ENCODE measurements at regions not wholly inside any gene's neighbourhood (a gene's known extent, or its start where the extent isn't known, plus 50 kb on each side); places are given as distances from the start of the nearest gene placed in this dataset.

- Mint-ChIP-seq H3K27ac (no peak overlapping the region), H3K36me3 (no peaks in the 10 kb centered on the region), H3K9me3 (peaks cover 5 to 27% (median 14%) of the 10 kb centered on the region in 8 donors), H3K4me1 (no peaks in the 10 kb centered on the region), H3K27me3 (no peaks in the 10 kb centered on the region), H3K4me3 (no peak overlapping the region)
- Histone ChIP-seq H3K27ac (ENCODE audit: low read depth, low read length) (no peak overlapping the region), H3K4me1 (ENCODE audit: insufficient read depth, low read length) (no peaks in the 10 kb centered on the region), H3K27me3 (ENCODE audit: insufficient read depth, low read length) (no peaks in the 10 kb centered on the region), H3K4me3 (ENCODE audit: low read length in 2 of 2) (no peak overlapping the region), H3K36me3 (ENCODE audit: insufficient read depth, low read length) (no peaks in the 10 kb centered on the region), H3K9me3 (ENCODE audit: control insufficient read depth in 1 of 2, low read length in 2 of 2) (no peaks in the 10 kb centered on the region)
- POLR2A ChIA-PET (ENCODE audit: partially characterized antibody): no interaction called here
- intact Hi-C loops (cut with micrococcal nuclease): no loop called here
- CTCF ChIA-PET (ENCODE audit: partially characterized antibody): no interaction called here
- no peak for DNase-seq
Observed at GRCh38 chr18:30081122-30081521, 961.4 kb downstream of the DSC3 start.

- peak overlapping the region in 1 of 7 donors; percentile 44 for H3K27ac Mint-ChIP-seq
- no peaks in the 10 kb centered on the region for H3K27me3 Mint-ChIP-seq
- H3K4me3 ChIP-seq (ENCODE audit: low read length in 2 of 2): no peak overlapping the region
- peaks cover 3 to 29% (median 24%) of the 10 kb centered on the region in 8 donors for H3K9me3 Mint-ChIP-seq
- intact Hi-C loops (cut with micrococcal nuclease): no loop called here
- no peaks in the 10 kb centered on the region for H3K4me1 ChIP-seq (ENCODE audit: insufficient read depth, low read length)
- H3K9me3 ChIP-seq (ENCODE audit: control insufficient read depth in 1 of 2, low read length in 2 of 2): peaks cover 0 to 6% of the 10 kb centered on the region in 2 donors
- ChIA-PET POLR2A (ENCODE audit: partially characterized antibody) (no interaction called here), CTCF (ENCODE audit: partially characterized antibody) (no interaction called here)
- DNase-seq: no peak
- H3K36me3 ChIP-seq (ENCODE audit: insufficient read depth, low read length): no peaks in the 10 kb centered on the region
- H3K4me3 Mint-ChIP-seq: no peak overlapping the region
- H3K4me1 Mint-ChIP-seq: no peaks in the 10 kb centered on the region
- no peaks in the 10 kb centered on the region for H3K36me3 Mint-ChIP-seq
- no peak overlapping the region for H3K27ac ChIP-seq (ENCODE audit: low read depth, low read length)
- H3K27me3 ChIP-seq (ENCODE audit: insufficient read depth, low read length): no peaks in the 10 kb centered on the region
Observed at GRCh38 chr18:30072609-30073385, 969.7 kb downstream of the DSC3 start.

GRCh38 chr18:30066288-30066687 is 976.3 kb downstream of the DSC3 start:
- Mint-ChIP-seq H3K27me3 (no peaks in the 10 kb centered on the region), H3K36me3 (peaks cover 0 to 1% of the 10 kb centered on the region in 2 donors), H3K4me1 (no peaks in the 10 kb centered on the region), H3K9me3 (peaks cover 2 to 25% (median 17%) of the 10 kb centered on the region in 8 donors), H3K4me3 (no peak overlapping the region), H3K27ac (no peak overlapping the region)
- intact Hi-C loops (cut with micrococcal nuclease): no loop called here
- Histone ChIP-seq H3K27me3 (ENCODE audit: insufficient read depth, low read length) (no peaks in the 10 kb centered on the region), H3K36me3 (ENCODE audit: insufficient read depth, low read length) (no peaks in the 10 kb centered on the region), H3K4me1 (ENCODE audit: insufficient read depth, low read length) (no peaks in the 10 kb centered on the region), H3K27ac (ENCODE audit: low read depth, low read length) (no peak overlapping the region), H3K9me3 (ENCODE audit: control insufficient read depth in 1 of 2, low read length in 2 of 2) (no peaks in the 10 kb centered on the region), H3K4me3 (ENCODE audit: low read length in 2 of 2) (no peak overlapping the region)
- DNase-seq: no peak
- POLR2A ChIA-PET (ENCODE audit: partially characterized antibody): no interaction called here
- CTCF ChIA-PET (ENCODE audit: partially characterized antibody): no interaction called here

DNA sequence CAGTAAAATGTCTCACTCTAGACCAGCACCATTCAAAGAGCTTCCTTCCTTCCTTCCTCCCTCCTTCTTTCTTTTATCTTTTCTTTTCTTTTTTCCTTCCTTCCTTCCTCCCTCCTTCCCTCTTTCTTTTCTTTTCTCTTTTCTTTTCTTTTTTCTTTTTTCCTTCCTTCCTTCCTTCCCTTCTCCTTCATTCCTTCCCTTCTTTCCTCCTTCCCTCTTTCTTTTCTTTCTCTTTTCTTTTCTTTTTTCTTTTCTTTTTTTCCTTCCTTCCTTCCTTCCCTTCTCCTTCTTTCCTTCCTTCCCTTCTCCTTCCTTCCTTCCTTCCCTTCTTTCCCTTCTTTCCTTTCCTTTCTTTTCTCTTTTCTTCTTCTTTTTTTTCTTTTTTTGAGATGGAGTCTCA is 985.1 kb downstream of the DSC3 start:
- H3K4me1 ChIP-seq (ENCODE audit: insufficient read depth, low read length): no peaks in the 10 kb centered on the region
- DNase-seq: no peak
- Mint-ChIP-seq H3K36me3 (no peaks in the 10 kb centered on the region), H3K9me3 (peaks cover 0 to 35% (median 12%) of the 10 kb centered on the region in 8 donors), H3K27me3 (no peaks in the 10 kb centered on the region), H3K4me1 (no peaks in the 10 kb centered on the region), H3K27ac (peak overlapping the region in 1 of 7 donors; percentile 53), H3K4me3 (no peak overlapping the region)
- intact Hi-C loops (cut with micrococcal nuclease): no loop called here
- H3K9me3 ChIP-seq (ENCODE audit: control insufficient read depth in 1 of 2, low read length in 2 of 2): no peaks in the 10 kb centered on the region
- H3K27me3 ChIP-seq (ENCODE audit: insufficient read depth, low read length): no peaks in the 10 kb centered on the region
- H3K36me3 ChIP-seq (ENCODE audit: insufficient read depth, low read length): no peaks in the 10 kb centered on the region
- H3K27ac ChIP-seq (ENCODE audit: low read depth, low read length): no peak overlapping the region
- POLR2A ChIA-PET (ENCODE audit: partially characterized antibody): no interaction called here
- CTCF ChIA-PET (ENCODE audit: partially characterized antibody): no interaction called here
- H3K4me3 ChIP-seq (ENCODE audit: low read length in 2 of 2): no peak overlapping the region

DNA sequence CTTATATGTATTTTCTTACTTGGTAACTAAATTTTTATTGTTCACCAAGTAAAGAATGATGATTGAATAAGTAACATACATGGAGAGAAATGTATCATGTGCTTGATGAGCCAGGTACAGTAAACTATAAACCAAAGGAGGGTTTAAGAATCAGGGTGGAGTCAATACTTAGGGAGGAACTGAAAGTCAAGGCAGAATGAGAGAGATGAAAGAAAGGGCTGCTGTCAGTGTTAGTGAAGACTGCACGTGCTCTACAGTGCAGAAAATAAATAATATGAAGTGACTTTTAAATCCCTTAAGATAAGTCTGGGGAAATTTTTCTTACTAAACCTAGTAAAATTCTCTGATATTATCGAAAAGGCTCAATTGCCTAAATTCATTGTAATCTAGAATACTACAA is 986.0 kb downstream of the DSC3 start:
- intact Hi-C loops (cut with micrococcal nuclease): no loop called here
- DNase-seq: no peak
- H3K27ac ChIP-seq (ENCODE audit: low read depth, low read length): no peak overlapping the region
- H3K9me3 Mint-ChIP-seq: peaks cover 0 to 30% (median 11%) of the 10 kb centered on the region in 8 donors
- H3K4me1 Mint-ChIP-seq: no peaks in the 10 kb centered on the region
- no peaks in the 10 kb centered on the region for H3K36me3 Mint-ChIP-seq
- H3K36me3 ChIP-seq (ENCODE audit: insufficient read depth, low read length): no peaks in the 10 kb centered on the region
- H3K27me3 ChIP-seq (ENCODE audit: insufficient read depth, low read length): no peaks in the 10 kb centered on the region
- no peak overlapping the region for H3K4me3 ChIP-seq (ENCODE audit: low read length in 2 of 2)
- no peaks in the 10 kb centered on the region for H3K4me1 ChIP-seq (ENCODE audit: insufficient read depth, low read length)
- no peaks in the 10 kb centered on the region for H3K9me3 ChIP-seq (ENCODE audit: control insufficient read depth in 1 of 2, low read length in 2 of 2)
- no peaks in the 10 kb centered on the region for H3K27me3 Mint-ChIP-seq
- ChIA-PET CTCF (ENCODE audit: partially characterized antibody) (no interaction called here), POLR2A (ENCODE audit: partially characterized antibody) (no interaction called here)
- H3K27ac Mint-ChIP-seq: no peak overlapping the region
- no peak overlapping the region for H3K4me3 Mint-ChIP-seq

DNA sequence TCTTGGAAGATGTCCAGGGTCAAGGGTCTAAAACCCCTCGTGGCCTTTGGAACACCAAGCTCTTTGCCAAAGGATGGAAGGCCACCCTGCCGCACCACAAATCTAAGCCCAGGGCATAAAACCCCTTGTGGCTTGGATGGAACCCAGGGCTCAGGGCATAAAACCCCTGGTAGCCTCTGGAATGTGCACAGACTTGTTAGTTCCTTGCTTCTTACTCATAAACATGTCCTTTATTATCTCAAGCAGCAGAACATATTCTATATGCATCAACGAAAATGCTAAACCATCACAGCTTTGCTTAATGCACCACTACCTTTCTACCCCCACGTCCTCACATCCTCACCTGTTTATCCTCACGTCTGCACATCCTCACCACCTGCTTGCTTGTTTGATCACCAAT is 998.0 kb downstream of the DSC3 start:
- Histone ChIP-seq H3K27ac (ENCODE audit: low read depth, low read length) (no peak overlapping the region), H3K9me3 (ENCODE audit: control insufficient read depth in 1 of 2, low read length in 2 of 2) (no peaks in the 10 kb centered on the region), H3K36me3 (ENCODE audit: insufficient read depth, low read length) (no peaks in the 10 kb centered on the region), H3K27me3 (ENCODE audit: insufficient read depth, low read length) (no peaks in the 10 kb centered on the region), H3K4me3 (ENCODE audit: low read length in 2 of 2) (no peak overlapping the region), H3K4me1 (ENCODE audit: insufficient read depth, low read length) (no peaks in the 10 kb centered on the region)
- Mint-ChIP-seq H3K27ac (no peak overlapping the region), H3K4me3 (no peak overlapping the region), H3K36me3 (no peaks in the 10 kb centered on the region), H3K27me3 (no peaks in the 10 kb centered on the region), H3K9me3 (peaks cover 2 to 25% (median 7%) of the 10 kb centered on the region in 8 donors), H3K4me1 (no peaks in the 10 kb centered on the region)
- ChIA-PET POLR2A (ENCODE audit: partially characterized antibody) (no interaction called here), CTCF (ENCODE audit: partially characterized antibody) (no interaction called here)
- no peak for DNase-seq
- intact Hi-C loops (cut with micrococcal nuclease): no loop called here

DNA sequence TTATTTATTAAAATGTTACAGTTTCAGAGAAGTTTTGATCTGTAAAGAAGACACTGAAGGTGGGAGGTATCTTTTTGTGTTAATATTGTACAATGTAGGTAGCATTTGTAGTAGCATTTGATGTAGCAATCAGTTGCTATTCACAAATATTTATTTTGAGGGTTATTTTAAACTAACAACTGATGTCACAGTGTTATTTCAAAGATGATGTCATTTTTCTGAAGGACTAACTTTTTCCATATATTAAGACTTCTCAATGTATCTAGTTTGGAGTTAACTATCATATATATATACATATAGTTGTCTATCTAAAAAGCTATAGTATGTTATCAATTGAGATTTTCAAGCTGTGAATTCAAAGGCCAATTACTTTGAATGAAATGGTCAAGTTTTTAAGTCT is 1003.3 kb downstream of the DSC3 start:
- H3K4me3 Mint-ChIP-seq: no peak overlapping the region

More for the DNA sequence above, 1003.3 kb downstream of the DSC3 start:
- Histone ChIP-seq H3K36me3 (ENCODE audit: insufficient read depth, low read length) (no peaks in the 10 kb centered on the region), H3K9me3 (ENCODE audit: control insufficient read depth in 1 of 2, low read length in 2 of 2) (no peaks in the 10 kb centered on the region), H3K27me3 (ENCODE audit: insufficient read depth, low read length) (no peaks in the 10 kb centered on the region), H3K4me3 (ENCODE audit: low read length in 2 of 2) (no peak overlapping the region), H3K27ac (ENCODE audit: low read depth, low read length) (no peak overlapping the region), H3K4me1 (ENCODE audit: insufficient read depth, low read length) (no peaks in the 10 kb centered on the region)
- Mint-ChIP-seq H3K36me3 (no peaks in the 10 kb centered on the region), H3K4me1 (no peaks in the 10 kb centered on the region), H3K27ac (no peak overlapping the region), H3K27me3 (no peaks in the 10 kb centered on the region), H3K9me3 (peaks cover 0 to 27% (median 17%) of the 10 kb centered on the region in 8 donors)
- POLR2A ChIA-PET (ENCODE audit: partially characterized antibody): no interaction called here
- intact Hi-C loops (cut with micrococcal nuclease): no loop called here
- DNase-seq: no peak
- CTCF ChIA-PET (ENCODE audit: partially characterized antibody): no interaction called here

All from CD4-positive, alpha-beta memory T cell (primary cell).